ENCODE measurements at regions not wholly inside any gene's neighbourhood (a gene's known extent, or its start where the extent isn't known, plus 50 kb on each side); places are given as distances from the start of the nearest gene placed in this dataset.

GRCh38 chr7:81300753-81301152 lies 381.9 kb upstream of the SEMA3C start:
- TF ChIP-seq POLR2A (IDR thresholded peaks at IDR 0.05) (no peak), CTCF (IDR thresholded peaks at IDR 0.05) (no peak)
- no peaks in the 10 kb centered on the region for H3K27me3 ChIP-seq
- DNase-seq = no peak
- no peaks in the 10 kb centered on the region for H3K9me3 ChIP-seq
- no peaks in the 10 kb centered on the region for H3K36me3 ChIP-seq
- intact Hi-C loops (cut with DNase I; ENCODE audit: low total_unique reads) = no loop called here
- no peak overlapping the region for H3K27ac ChIP-seq
- H3K4me3 ChIP-seq = no peak overlapping the region
- 64 to 76% (median 70%) methylated on average over 3 of the region's 3 CpGs for WGBS, 5 donors
- H3K4me1 ChIP-seq = peaks cover 0 to 24% (median 20%) of the 10 kb centered on the region in 4 donors

- H3K4me1 ChIP-seq = peaks cover 0 to 24% (median 20%) of the 10 kb centered on the region in 4 donors
- H3K27me3 ChIP-seq = no peaks in the 10 kb centered on the region
- H3K36me3 ChIP-seq = no peaks in the 10 kb centered on the region
- H3K4me3 ChIP-seq = no peak overlapping the region
- DNase-seq = no peak
- no peaks in the 10 kb centered on the region for H3K9me3 ChIP-seq
- intact Hi-C loops (cut with DNase I; ENCODE audit: low total_unique reads) = no loop called here
- peak overlapping the region in 1 of 5 donors; percentile 28 for H3K27ac ChIP-seq
- no peak for TF ChIP-seq POLR2A (IDR thresholded peaks at IDR 0.05)
- TF ChIP-seq POLR2AphosphoS5 (IDR thresholded peaks at IDR 0.05) = no peak
- TF ChIP-seq CTCF (IDR thresholded peaks at IDR 0.05) = no peak
- TF ChIP-seq EP300 (IDR thresholded peaks at IDR 0.05) = no peak
- WGBS, 5 donors = 64 to 81% (median 74%) methylated on average over 3 of the region's 3 CpGs
These were observed 380.9 kb upstream of the SEMA3C start for GRCh38 chr7:81299711-81300110.

- DNase-seq = peak in 1 of 2 donors; percentile 63
- intact Hi-C loops (cut with DNase I; ENCODE audit: low total_unique reads) = no loop called here
- H3K36me3 ChIP-seq = no peaks in the 10 kb centered on the region
- WGBS, 5 donors = 20 to 24% (median 23%) methylated on average over 5 of the region's 5 CpGs
- H3K27me3 ChIP-seq = no peaks in the 10 kb centered on the region
- no peak overlapping the region for H3K4me3 ChIP-seq
- TF ChIP-seq POLR2A (IDR thresholded peaks at IDR 0.05) (no peak), POLR2AphosphoS5 (IDR thresholded peaks at IDR 0.05) (peak in 1 of 3 donors; percentile 78)
- H3K4me1 ChIP-seq = peaks cover 0 to 24% (median 20%) of the 10 kb centered on the region in 4 donors
- no peaks in the 10 kb centered on the region for H3K9me3 ChIP-seq
- peak overlapping the region in 2 of 5 donors; percentile 9 to 28 for H3K27ac ChIP-seq
These were observed 380.3 kb upstream of the SEMA3C start for GRCh38 chr7:81298951-81299666.

- 21 to 73% (median 52%) methylated on average over 2 of the region's 2 CpGs for WGBS, 5 donors
- intact Hi-C loops (cut with DNase I; ENCODE audit: low total_unique reads) = no loop called here
- DNase-seq = no peak
- no peak overlapping the region for H3K4me3 ChIP-seq
- H3K4me1 ChIP-seq = peaks cover 0 to 24% (median 20%) of the 10 kb centered on the region in 4 donors
- no peak overlapping the region for H3K27ac ChIP-seq
- H3K9me3 ChIP-seq = no peaks in the 10 kb centered on the region
- no peak for TF ChIP-seq POLR2A (IDR thresholded peaks at IDR 0.05)
- TF ChIP-seq EP300 (IDR thresholded peaks at IDR 0.05) = no peak
- TF ChIP-seq POLR2AphosphoS5 (IDR thresholded peaks at IDR 0.05) = no peak
- no peak for TF ChIP-seq CTCF (IDR thresholded peaks at IDR 0.05)
- H3K36me3 ChIP-seq = no peaks in the 10 kb centered on the region
- no peaks in the 10 kb centered on the region for H3K27me3 ChIP-seq
These were observed 378.5 kb upstream of the SEMA3C start for GRCh38 chr7:81297317-81297716.

GRCh38 chr7:81296726-81297125 lies 377.9 kb upstream of the SEMA3C start:
- TF ChIP-seq POLR2A (IDR thresholded peaks at IDR 0.05) (no peak), EP300 (IDR thresholded peaks at IDR 0.05) (no peak), CTCF (IDR thresholded peaks at IDR 0.05) (no peak), POLR2AphosphoS5 (IDR thresholded peaks at IDR 0.05) (no peak)
- no peaks in the 10 kb centered on the region for H3K9me3 ChIP-seq
- no peaks in the 10 kb centered on the region for H3K27me3 ChIP-seq
- intact Hi-C loops (cut with DNase I; ENCODE audit: low total_unique reads) = no loop called here
- no peaks in the 10 kb centered on the region for H3K36me3 ChIP-seq
- DNase-seq = no peak
- peaks cover 0 to 24% (median 18%) of the 10 kb centered on the region in 4 donors for H3K4me1 ChIP-seq
- H3K27ac ChIP-seq = no peak overlapping the region
- no peak overlapping the region for H3K4me3 ChIP-seq
- 86 to 97% (median 92%) methylated on average over 2 of the region's 2 CpGs for WGBS, 5 donors
